K562 (cell line): ENCODE measurements at regions not wholly inside any gene's neighbourhood (a gene's known extent, or its start where the extent isn't known, plus 50 kb on each side); places are given as distances from the start of the nearest gene placed in this dataset.

ENCODE experiments used
- BCL6 ChIP-seq: fragments of 250-450 bp; sonication (Bioruptor Pico); IDR thresholded peaks from 2 replicates; pipeline ENCODE4 v1.4.0; 2020
- CBFA2T3 ChIP-seq: fragments of 450-650 bp; IDR thresholded peaks from 2 replicates; pipeline ENCODE4 v1.6.1; 2017
- CBFB ChIP-seq: sonication (generic); formaldehyde crosslinking; IDR thresholded peaks from 2 replicates; pipeline ENCODE4 v1.4.0; 2020; ENCODE audit warnings: mild to moderate bottlenecking, missing genetic modification reagents
- CBX8 ChIP-seq: fragments of 200-600 bp; sonication (generic); IDR thresholded peaks from 2 replicates; pipeline ENCODE4 v1.6.1; 2012; ENCODE audit warnings: borderline replicate concordance, mixed run types, low read depth, mild to moderate bottlenecking, moderate library complexity, mixed read lengths, low read length, control low read depth, inconsistent platforms; ENCODE audit not compliant: poor library complexity, severe bottlenecking; ENCODE audit errors: extremely low read depth
- DACH1 ChIP-seq: fragments of 450-650 bp; IDR thresholded peaks from 2 replicates; pipeline ENCODE4 v1.6.1; 2018; ENCODE audit not compliant: partially characterized antibody
- DNMT1 ChIP-seq: fragments of 450-650 bp; IDR thresholded peaks from 2 replicates; pipeline ENCODE4 v1.6.1; 2016; ENCODE audit warnings: antibody characterized with exemption, mild to moderate bottlenecking
- ELF1 ChIP-seq: fragments of 200-800 bp; sonication (Bioruptor generic); IDR thresholded peaks from 2 replicates; pipeline ENCODE4 v1.6.1; 2016; ENCODE audit warnings: missing genetic modification characterization, missing compliant biosample characterization
- ESRRA ChIP-seq: fragments of 450-650 bp; IDR thresholded peaks from 2 replicates; pipeline ENCODE4 v1.6.1; 2014; ENCODE audit warnings: low read depth, mild to moderate bottlenecking, moderate library complexity, borderline replicate concordance
- FOXA3 ChIP-seq, 2 experiments: fragments of 450-650 bp in 1 of 2; sonication (generic) in 1 of 2; formaldehyde crosslinking; IDR thresholded peaks in 1 of 2; conservative IDR thresholded peaks in 1 of 2; 2 replicates each; pipeline versions ENCODE4 v1.4.0 to v1.8.0; 2020 to 2022; ENCODE audit warnings: mild to moderate bottlenecking in 2 of 2, missing genetic modification reagents in 1 of 2
- FOXJ2 ChIP-seq: fragments of 200-800 bp; sonication (Bioruptor generic); IDR thresholded peaks from 2 replicates; pipeline ENCODE4 v1.6.1; 2016; ENCODE audit warnings: missing genetic modification characterization, missing compliant biosample characterization
- GABPA ChIP-seq: fragments of 200-800 bp; sonication (Bioruptor generic); conservative IDR thresholded peaks from 2 replicates; pipeline ENCODE4 v1.6.1; 2016; ENCODE audit warnings: low read depth, missing genetic modification characterization, missing compliant biosample characterization
- GABPB2 ChIP-seq: fragments of 250-450 bp; sonication (Bioruptor Pico); conservative IDR thresholded peaks from 2 replicates; pipeline ENCODE4 v1.5.1; 2021; ENCODE audit warnings: mild to moderate bottlenecking
- GATAD2A ChIP-seq: fragments of 450-650 bp; IDR thresholded peaks from 2 replicates; pipeline ENCODE4 v1.6.1; 2017
- HDGF ChIP-seq: fragments of 450-650 bp; IDR thresholded peaks from 2 replicates; pipeline ENCODE4 v1.6.1; 2016
- MCM3 ChIP-seq: fragments of 450-650 bp; IDR thresholded peaks from 2 replicates; pipeline ENCODE4 v1.6.1; 2016
- NRF1 ChIP-seq, 2 experiments: fragments of 450-650 bp; IDR thresholded peaks in 1 of 2; conservative IDR thresholded peaks in 1 of 2; 2 replicates each; pipeline ENCODE4 v1.6.1; 2014; ENCODE audit warnings: mild to moderate bottlenecking in 2 of 2
- RAD51 ChIP-seq: fragments of 450-650 bp; IDR thresholded peaks from 2 replicates; pipeline ENCODE4 v1.7.1; 2016; ENCODE audit warnings: low read depth, mild to moderate bottlenecking, borderline replicate concordance
- RFX1 ChIP-seq: fragments of 450-650 bp; IDR thresholded peaks from 2 replicates; pipeline ENCODE4 v1.6.1; 2016; ENCODE audit warnings: mild to moderate bottlenecking, moderate library complexity
- RFX5 ChIP-seq: IDR thresholded peaks from 2 replicates; pipeline ENCODE4 v1.6.1; 2011; ENCODE audit warnings: low read depth, mild to moderate bottlenecking, improper control_type of control experiment, low read length
- SNRNP70 ChIP-seq: fragments of 200-400 bp; formaldehyde crosslinking; optimal IDR thresholded peaks from 2 replicates; pipeline ENCODE3; 2017; ENCODE audit warnings: low read depth, low read length
- STAG1 ChIP-seq: sonication (generic); formaldehyde crosslinking; IDR thresholded peaks from 2 replicates; pipeline ENCODE4 v1.5.0; 2020; ENCODE audit warnings: missing genetic modification reagents, borderline replicate concordance
- TCF3 ChIP-seq: sonication (generic); formaldehyde crosslinking; IDR thresholded peaks from 2 replicates; pipeline ENCODE4 v1.4.0; 2020; ENCODE audit warnings: mild to moderate bottlenecking, missing genetic modification reagents
- ZEB2 ChIP-seq: fragments of 450-650 bp; IDR thresholded peaks from 2 replicates; pipeline ENCODE4 v1.6.1; 2016
- ZNF586 ChIP-seq: fragments of 450-650 bp; formaldehyde crosslinking; conservative IDR thresholded peaks from 2 replicates; pipeline ENCODE4 v1.4.0; 2020; ENCODE audit warnings: mild to moderate bottlenecking, moderate library complexity
- ZNF696 ChIP-seq: fragments of 250-450 bp; sonication (Bioruptor Pico); conservative IDR thresholded peaks from 2 replicates; pipeline ENCODE4 v1.4.0; 2020; ENCODE audit warnings: mild to moderate bottlenecking, moderate library complexity
- ZZZ3 ChIP-seq: fragments of 450-650 bp; IDR thresholded peaks from 2 replicates; pipeline ENCODE4 v1.6.1; 2016; ENCODE audit warnings: antibody characterized with exemption, mild to moderate bottlenecking, moderate library complexity
- TF ChIP-seq, protein P1 (sequence below), 2 experiments: fragments of 450-650 bp; IDR thresholded peaks; 2 replicates each; pipeline ENCODE4 v1.6.1; 2016
- TF ChIP-seq, protein P2 (sequence below): fragments of 250-450 bp; sonication (Bioruptor Pico); IDR thresholded peaks from 2 replicates; pipeline ENCODE4 v1.8.0; 2021; ENCODE audit warnings: moderate library complexity, mild to moderate bottlenecking, inconsistent platforms
- TF ChIP-seq, protein P3 (sequence below): sonication (generic); formaldehyde crosslinking; IDR thresholded peaks from 2 replicates; pipeline ENCODE4 v1.8.0; 2022; ENCODE audit warnings: missing genetic modification reagents, mild to moderate bottlenecking, moderate library complexity, borderline replicate concordance
- TF ChIP-seq, protein P4 (sequence below): fragments of 250-450 bp; sonication (Bioruptor Pico); IDR thresholded peaks from 2 replicates; pipeline ENCODE4 v1.5.0; 2021

DNA sequence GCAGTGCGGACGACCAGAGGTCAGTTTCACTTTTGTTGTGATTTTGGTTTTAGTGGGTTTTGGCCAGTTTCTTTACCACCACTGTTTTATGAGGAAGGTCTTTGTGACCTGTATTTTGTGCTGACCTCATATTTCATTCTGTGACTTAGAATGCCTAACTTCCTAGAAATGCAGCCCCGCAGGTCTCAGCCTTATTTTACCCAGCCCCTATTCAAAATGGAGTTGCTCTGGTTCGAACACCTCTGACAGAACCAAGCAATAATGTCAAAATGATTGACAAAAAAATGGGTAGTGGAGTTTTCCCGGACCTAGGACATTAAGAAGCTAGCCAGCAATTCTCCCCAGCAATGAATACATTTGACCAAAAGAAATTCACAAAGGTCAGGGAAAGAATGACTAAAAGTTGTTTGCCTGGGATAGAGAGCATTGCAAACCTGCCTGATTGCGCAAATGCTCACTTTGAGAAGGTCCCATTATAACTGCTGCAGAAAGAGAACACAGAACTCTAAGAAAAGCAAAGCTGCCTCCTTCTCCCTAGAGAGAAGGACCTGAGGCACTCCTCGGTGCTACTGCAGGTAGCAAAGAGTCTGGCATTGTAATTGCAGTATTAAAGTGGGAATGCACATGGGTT, 288.8 kb downstream of the ADGB start (continued):
- TF ChIP-seq ELF1 (tag) (peak; percentile 86), ESRRA (peak; percentile 84), MCM3 (no peak), FOXJ2 (peak; percentile 96), DACH1 (no peak), HDGF (no peak), NRF1 (conservative IDR thresholded peaks at IDR 0.05 in 1 of 2, IDR thresholded peaks at IDR 0.05 in 1 of 2) (no peak; a peak in 2 of 4 replicates), BCL6 (peak; percentile 99), GATAD2A (peak; percentile 100), RFX1 (no peak), STAG1 (CRISPR knock-in tag) (no peak), SNRNP70 (no peak), CBFA2T3 (no peak), TCF3 (CRISPR knock-in tag) (no peak), FOXA3 (CRISPR knock-in tag; conservative IDR thresholded peaks at IDR 0.05 in 1 of 2, IDR thresholded peaks at IDR 0.05 in 1 of 2) (peak in 1 of 2 experiments; percentile 92; a peak in 2 of 4 replicates), ZNF696 (CRISPR knock-in tag) (peak; percentile 97), ZNF586 (peak; percentile 100), CBFB (CRISPR knock-in tag) (no peak), RFX5 (no peak), ZEB2 (no peak), RAD51 (no peak), CBX8 (no peak), GABPA (tag) (peak; percentile 78), GABPB2 (peak; percentile 97), ZZZ3 (no peak), DNMT1 (no peak)
- TF ChIP-seq, protein P1, sequence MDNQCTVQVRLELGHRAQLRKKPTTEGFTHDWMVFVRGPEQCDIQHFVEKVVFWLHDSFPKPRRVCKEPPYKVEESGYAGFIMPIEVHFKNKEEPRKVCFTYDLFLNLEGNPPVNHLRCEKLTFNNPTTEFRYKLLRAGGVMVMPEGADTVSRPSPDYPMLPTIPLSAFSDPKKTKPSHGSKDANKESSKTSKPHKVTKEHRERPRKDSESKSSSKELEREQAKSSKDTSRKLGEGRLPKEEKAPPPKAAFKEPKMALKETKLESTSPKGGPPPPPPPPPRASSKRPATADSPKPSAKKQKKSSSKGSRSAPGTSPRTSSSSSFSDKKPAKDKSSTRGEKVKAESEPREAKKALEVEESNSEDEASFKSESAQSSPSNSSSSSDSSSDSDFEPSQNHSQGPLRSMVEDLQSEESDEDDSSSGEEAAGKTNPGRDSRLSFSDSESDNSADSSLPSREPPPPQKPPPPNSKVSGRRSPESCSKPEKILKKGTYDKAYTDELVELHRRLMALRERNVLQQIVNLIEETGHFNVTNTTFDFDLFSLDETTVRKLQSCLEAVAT (IDR thresholded peaks at IDR 0.05): peak; percentile 8 to 65; a peak in 1 of 4 replicates
- TF ChIP-seq, protein P2, sequence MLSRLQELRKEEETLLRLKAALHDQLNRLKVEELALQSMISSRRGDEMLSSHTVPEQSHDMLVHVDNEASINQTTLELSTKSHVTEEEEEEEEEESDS (CRISPR knock-in tag): peak; percentile 89
- TF ChIP-seq, protein P3, sequence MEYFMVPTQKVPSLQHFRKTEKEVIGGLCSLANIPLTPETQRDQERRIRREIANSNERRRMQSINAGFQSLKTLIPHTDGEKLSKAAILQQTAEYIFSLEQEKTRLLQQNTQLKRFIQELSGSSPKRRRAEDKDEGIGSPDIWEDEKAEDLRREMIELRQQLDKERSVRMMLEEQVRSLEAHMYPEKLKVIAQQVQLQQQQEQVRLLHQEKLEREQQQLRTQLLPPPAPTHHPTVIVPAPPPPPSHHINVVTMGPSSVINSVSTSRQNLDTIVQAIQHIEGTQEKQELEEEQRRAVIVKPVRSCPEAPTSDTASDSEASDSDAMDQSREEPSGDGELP: no peak
- TF ChIP-seq, protein P4, sequence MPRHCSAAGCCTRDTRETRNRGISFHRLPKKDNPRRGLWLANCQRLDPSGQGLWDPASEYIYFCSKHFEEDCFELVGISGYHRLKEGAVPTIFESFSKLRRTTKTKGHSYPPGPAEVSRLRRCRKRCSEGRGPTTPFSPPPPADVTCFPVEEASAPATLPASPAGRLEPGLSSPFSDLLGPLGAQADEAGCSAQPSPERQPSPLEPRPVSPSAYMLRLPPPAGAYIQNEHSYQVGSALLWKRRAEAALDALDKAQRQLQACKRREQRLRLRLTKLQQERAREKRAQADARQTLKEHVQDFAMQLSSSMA (CRISPR knock-in tag): peak; percentile 96
